Suprapubic skin (tissue), 3 donors: ENCODE measurements at regions not wholly inside any gene's neighbourhood (a gene's known extent, or its start where the extent isn't known, plus 50 kb on each side); places are given as distances from the start of the nearest gene placed in this dataset.

ENCODE experiments used
- EP300 ChIP-seq: sonication (generic); formaldehyde crosslinking; IDR thresholded peaks from one replicate; pipeline ENCODE4 v1.6.1; 2017; ENCODE audit warnings: antibody characterized with exemption
- TF ChIP-seq, protein P1 (sequence below), 2 donors: fragments of 200-600 bp in 1 of 2; fragments of 450-650 bp in 1 of 2; sonication (generic) in 1 of 2; IDR thresholded peaks; one replicate each; pipeline ENCODE4 v1.5.1; 2016 to 2019; ENCODE audit warnings: antibody characterized with exemption in 2 of 2, mild to moderate bottlenecking in 1 of 2, moderate library complexity in 1 of 2

DNA sequence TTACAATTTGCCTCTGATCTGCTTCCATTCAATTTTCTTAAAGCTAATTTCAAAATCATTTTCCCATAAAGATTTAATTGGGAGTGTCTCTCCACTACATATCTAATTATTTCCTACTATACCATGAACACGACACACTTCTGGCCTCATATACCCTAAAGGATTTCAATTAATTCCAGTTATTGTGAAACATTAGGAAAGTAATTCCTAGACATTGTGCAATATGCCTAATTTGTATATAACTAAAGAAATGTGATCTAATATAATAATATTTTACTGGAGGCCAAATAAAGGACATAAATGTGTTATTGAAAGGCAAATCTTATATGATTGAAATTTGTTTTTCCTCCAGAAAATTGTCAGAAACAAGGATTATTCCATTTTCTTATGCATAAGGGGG lies 727.2 kb upstream of the ADGRL2 start:
- TF ChIP-seq, protein P1, sequence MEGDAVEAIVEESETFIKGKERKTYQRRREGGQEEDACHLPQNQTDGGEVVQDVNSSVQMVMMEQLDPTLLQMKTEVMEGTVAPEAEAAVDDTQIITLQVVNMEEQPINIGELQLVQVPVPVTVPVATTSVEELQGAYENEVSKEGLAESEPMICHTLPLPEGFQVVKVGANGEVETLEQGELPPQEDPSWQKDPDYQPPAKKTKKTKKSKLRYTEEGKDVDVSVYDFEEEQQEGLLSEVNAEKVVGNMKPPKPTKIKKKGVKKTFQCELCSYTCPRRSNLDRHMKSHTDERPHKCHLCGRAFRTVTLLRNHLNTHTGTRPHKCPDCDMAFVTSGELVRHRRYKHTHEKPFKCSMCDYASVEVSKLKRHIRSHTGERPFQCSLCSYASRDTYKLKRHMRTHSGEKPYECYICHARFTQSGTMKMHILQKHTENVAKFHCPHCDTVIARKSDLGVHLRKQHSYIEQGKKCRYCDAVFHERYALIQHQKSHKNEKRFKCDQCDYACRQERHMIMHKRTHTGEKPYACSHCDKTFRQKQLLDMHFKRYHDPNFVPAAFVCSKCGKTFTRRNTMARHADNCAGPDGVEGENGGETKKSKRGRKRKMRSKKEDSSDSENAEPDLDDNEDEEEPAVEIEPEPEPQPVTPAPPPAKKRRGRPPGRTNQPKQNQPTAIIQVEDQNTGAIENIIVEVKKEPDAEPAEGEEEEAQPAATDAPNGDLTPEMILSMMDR (IDR thresholded peaks at IDR 0.05): no peak
- no peak for TF ChIP-seq EP300
